ENCODE measurements at regions not wholly inside any gene's neighbourhood (a gene's known extent, or its start where the extent isn't known, plus 50 kb on each side); places are given as distances from the start of the nearest gene placed in this dataset.

GRCh38 chr18:73461038-73461779 is 593.4 kb upstream of the NETO1 start:
- DNase-seq (ENCODE audit: low read depth) = no peak
- H3K4me3 ChIP-seq (ENCODE audit: low read length) = no peak overlapping the region
- no peak for TF ChIP-seq CTCF (conservative IDR thresholded peaks at IDR 0.05; ENCODE audit: low read length)

- TF ChIP-seq CTCF (conservative IDR thresholded peaks at IDR 0.05; ENCODE audit: low read length) = no peak
- H3K4me3 ChIP-seq (ENCODE audit: low read length) = no peak overlapping the region
- DNase-seq (ENCODE audit: low read depth) = peak; percentile 33
Measured at GRCh38 chr18:73458186-73458964, 590.6 kb upstream of the NETO1 start.

GRCh38 chr18:73456643-73457042 is 588.9 kb upstream of the NETO1 start:
- no peak overlapping the region for H3K4me3 ChIP-seq (ENCODE audit: low read length)
- TF ChIP-seq CTCF (conservative IDR thresholded peaks at IDR 0.05; ENCODE audit: low read length) = no peak
- DNase-seq (ENCODE audit: low read depth) = no peak

- no peak for TF ChIP-seq CTCF (conservative IDR thresholded peaks at IDR 0.05; ENCODE audit: low read length)
Measured at GRCh38 chr18:73452866-73453265, 585.1 kb upstream of the NETO1 start.

GRCh38 chr18:73446502-73446901 is 578.7 kb upstream of the NETO1 start:
- H3K4me3 ChIP-seq (ENCODE audit: low read length) = no peak overlapping the region
- TF ChIP-seq CTCF (conservative IDR thresholded peaks at IDR 0.05; ENCODE audit: low read length) = no peak
- no peak for DNase-seq (ENCODE audit: low read depth)

More at GRCh38 chr18:73452866-73453265, 585.1 kb upstream of the NETO1 start:
- H3K4me3 ChIP-seq (ENCODE audit: low read length) = no peak overlapping the region
- no peak for DNase-seq (ENCODE audit: low read depth)

GRCh38 chr18:73431620-73432019 is 563.8 kb upstream of the NETO1 start:
- no peak overlapping the region for H3K4me3 ChIP-seq (ENCODE audit: low read length)
- DNase-seq (ENCODE audit: low read depth) = no peak
- TF ChIP-seq CTCF (conservative IDR thresholded peaks at IDR 0.05; ENCODE audit: low read length) = no peak

- DNase-seq (ENCODE audit: low read depth) = no peak
- no peak overlapping the region for H3K4me3 ChIP-seq (ENCODE audit: low read length)
- no peak for TF ChIP-seq CTCF (conservative IDR thresholded peaks at IDR 0.05; ENCODE audit: low read length)
Measured at GRCh38 chr18:73421010-73421409, 553.2 kb upstream of the NETO1 start.

Measured in AG10803 (cell line).